SW 1271 (cell line): ENCODE measurements at regions not wholly inside any gene's neighbourhood (a gene's known extent, or its start where the extent isn't known, plus 50 kb on each side); places are given as distances from the start of the nearest gene placed in this dataset.

ENCODE experiments used
- DNase-seq, 2 experiments: peaks; one replicate each; lab custom pipeline; 2025; lab: John Stamatoyannopoulos, UW

DNA sequence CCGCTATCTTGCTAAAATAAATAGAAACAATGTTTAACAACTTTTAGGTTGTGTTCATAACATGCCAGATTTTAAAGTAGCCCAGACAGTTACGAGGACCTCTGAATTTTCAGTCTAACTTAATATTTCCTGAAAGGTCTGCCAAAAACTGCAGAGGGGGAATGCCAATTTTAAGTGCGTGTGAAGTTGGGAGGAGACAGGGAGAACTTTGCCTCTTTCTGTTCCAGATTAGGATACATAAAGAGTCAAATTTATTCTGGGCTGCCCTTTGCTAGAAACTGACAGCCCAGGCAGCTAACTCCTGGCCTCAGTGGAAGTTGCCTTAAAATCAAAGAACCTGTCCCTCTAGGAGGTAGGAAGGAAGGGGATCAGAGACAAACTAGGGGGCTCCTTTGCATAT, 52.3 kb upstream of the PIP4K2A start:
- DNase-seq: no peak

DNA sequence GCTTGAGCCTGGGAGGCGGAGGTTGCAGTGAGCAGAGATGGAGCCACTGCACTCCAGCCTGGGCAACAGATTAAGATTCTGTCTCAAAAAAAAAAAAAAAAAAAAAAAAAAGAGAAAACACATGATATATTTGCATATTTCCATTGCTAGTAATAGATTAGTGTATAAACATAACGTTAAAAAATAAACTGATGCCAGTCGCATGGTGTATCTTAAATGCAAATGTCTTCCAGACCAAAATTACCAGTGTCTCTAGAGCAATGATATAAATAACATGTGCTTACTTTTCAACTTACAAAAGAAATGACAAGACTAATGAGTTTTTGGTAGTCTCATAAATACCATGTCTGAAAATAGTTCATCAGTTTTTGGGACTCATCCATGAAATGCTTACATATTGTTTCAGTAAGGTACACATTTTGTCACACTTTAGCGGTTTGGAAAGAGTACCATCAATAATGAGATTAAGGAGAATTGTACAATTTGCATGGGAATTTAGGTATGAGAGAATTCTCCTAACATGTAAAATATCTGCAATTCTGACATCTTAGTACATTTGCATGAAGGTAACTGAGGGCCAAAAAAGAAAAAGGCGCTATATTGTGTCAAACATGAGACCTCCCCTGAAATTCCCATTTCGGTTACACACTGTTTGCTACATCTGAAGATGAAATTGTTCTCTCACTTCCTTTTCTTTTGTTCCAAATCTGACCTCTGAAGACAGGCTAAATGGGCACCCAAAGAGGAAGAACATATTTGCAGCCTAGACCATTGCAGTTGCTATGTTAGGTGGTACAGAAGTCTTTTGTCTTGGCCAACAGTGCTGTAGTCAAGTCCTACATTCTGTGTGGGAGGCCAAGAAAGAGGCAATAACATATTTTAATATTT, 51.5 kb upstream of the PIP4K2A start:
- DNase-seq: no peak

DNA sequence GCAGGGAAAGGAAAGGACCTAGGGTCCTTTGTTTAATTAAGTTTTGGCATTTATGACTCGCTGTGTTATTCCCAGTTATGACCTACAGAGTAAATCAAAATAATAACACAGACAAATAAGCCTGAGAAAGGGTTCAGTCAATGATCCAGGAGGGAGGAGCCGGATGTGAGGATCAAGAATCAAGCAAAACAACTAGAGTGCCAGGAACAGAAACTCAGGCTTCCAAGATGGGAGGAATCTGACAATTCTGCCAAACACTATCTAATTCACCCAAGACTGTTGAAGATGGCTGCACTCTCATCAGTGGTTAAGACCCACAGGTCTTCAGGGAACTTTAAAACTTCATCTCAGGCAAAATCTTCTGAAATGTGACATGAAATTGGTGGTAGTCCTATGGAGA, 50.3 kb upstream of the PIP4K2A start:
- DNase-seq: no peak
